HG03097 (cell line): ENCODE measurements at regions not wholly inside any gene's neighbourhood (a gene's known extent, or its start where the extent isn't known, plus 50 kb on each side); places are given as distances from the start of the nearest gene placed in this dataset.
"Not testable (repeated sequence)": the region's sequence is repeated elsewhere in the genome, so short reads cannot be mapped to it uniquely, and the experiment has no call there.

Source experiments
- ATAC-seq: cut with Tn5 transposase; IDR thresholded peaks from one replicate; pipeline ENCODE4 v1.9.1; 2021; ENCODE audit not compliant: unreplicated experiment, low FRiP score

GRCh38 chr1:232149287-232150201 is 480.4 kb downstream of the SIPA1L2 start:
- ATAC-seq, result no peak

DNA sequence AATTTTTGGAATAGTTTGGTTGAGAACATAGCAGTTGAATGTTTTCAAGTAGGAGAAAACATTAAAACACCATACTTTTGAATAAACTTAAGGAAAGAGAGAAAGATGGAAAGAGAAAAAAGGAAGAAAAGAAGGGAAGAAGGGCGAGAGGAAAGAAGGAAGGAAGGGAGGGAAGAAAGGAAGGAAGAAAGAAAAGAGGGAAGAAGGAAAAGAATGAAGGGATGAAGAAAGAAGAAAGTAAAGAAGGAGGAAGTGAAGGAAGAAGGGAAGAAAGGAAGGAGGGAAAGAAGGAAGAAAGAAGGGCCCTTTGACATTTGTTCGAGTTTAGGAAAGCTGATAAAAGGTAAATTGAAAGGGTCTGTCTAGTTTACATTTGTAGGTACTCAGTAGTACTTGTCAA is 482.7 kb downstream of the SIPA1L2 start:
- ATAC-seq, result no peak

DNA sequence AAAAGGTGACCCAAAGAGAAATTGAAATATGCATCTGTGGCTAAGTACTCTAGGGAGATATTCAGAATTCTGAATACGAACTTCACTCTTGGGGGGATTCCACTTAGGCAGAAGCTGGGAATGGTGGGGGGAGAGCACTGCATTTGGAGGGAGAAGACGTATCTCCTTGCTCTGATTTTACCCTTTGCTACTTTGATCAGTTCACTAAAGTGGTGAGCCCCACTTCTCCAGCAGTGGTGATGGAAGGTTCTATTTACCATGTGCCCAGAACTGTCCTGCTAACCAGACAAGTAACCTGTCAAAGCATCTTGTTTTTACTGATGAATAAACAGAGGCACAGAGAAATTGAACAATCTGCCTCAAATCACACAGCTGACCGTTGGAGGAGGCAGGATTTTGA is 483.4 kb downstream of the SIPA1L2 start:
- no peak for ATAC-seq

GRCh38 chr1:232145768-232146167 is 484.2 kb downstream of the SIPA1L2 start:
- ATAC-seq, result no peak

GRCh38 chr1:232144696-232145230 is 485.2 kb downstream of the SIPA1L2 start:
- no peak for ATAC-seq

DNA sequence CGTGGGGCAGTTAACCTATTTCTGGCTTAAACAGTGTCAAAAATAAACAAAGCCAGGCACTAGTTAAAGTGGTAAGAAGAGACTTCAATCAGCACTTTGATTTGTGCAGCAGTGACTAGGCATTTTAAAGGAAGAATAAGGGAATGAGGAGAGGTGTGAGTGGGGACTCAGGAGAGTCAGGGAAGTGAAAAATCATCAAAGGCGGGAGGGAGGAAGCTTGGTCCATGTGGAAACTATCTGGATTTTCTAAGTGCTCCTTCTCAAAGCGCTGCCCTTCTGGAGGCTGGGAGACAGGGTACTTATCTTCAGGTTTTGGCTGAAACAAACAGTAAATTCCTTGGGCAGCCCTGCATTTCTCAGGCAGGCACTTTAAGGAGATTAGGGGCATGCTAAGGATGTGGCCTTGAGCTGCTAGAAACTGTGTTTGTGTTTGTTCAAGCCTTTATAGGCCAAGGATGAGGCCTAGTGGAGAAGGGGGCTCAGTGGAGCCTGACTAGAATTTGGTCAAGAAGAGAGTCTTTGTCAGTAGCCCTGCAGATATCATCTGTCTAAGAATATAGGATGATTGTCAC is 486.5 kb downstream of the SIPA1L2 start:
- ATAC-seq, result no peak

DNA sequence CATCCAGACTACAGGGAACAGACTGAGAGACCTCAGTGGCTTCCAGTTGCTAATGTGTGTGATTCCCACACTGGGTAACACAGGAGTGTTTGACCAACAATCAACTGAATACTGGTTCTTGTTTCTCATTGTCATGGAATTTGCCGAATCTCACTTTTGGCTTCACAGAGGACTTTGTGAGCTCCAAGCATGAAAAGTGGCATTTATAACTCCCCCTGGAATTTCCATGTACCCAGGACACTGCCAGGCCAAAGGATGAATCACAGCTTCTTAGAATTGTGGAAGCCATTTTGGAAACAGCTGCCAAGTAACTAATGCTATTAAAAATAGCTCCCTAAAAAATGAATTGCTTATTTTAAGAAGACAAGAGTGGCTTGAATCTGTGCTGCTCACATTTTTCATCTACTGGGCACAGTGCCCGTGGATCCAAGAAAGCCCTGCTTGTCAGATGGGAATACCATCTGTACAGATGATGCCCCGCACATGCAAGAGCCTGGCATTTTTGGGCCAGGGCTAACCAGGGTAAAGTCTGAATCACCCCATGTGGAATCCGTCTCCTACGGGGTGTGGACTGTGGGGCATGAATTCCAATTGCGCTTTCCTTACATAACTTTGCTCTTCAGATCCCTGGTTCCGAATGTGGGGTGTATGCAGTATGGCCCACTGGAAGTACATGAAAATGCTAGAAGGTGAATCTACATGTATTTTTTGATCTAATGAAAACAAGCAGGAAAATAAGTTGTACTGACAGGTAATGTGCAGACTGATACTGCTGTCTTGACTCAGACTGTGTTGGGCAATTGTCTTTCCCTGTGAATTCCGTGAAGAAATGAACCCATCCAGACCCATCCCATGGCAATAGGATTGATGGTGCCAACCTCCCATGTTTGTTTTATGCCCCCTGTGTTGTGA is 487.3 kb downstream of the SIPA1L2 start:
- no peak for ATAC-seq

DNA sequence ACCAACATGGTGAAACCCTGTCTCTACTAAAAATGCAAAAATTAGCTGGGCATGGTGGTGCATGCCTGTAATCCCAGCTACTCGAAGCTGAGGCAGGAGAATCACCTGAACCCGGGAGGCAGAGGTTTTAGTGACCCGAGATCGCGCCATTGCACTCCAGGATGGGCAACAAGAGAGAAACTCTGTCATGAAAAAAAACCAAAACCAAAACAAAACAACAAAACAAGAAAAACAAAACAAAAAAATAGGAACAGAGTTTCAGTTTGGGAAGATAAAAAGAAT is 488.8 kb downstream of the SIPA1L2 start:
- ATAC-seq, result not testable (repeated sequence)

- ATAC-seq, result no peak
Observed at GRCh38 chr1:232140419-232141166, 489.3 kb downstream of the SIPA1L2 start.

GRCh38 chr1:232139444-232139843 is 490.5 kb downstream of the SIPA1L2 start:
- no peak for ATAC-seq

GRCh38 chr1:232138044-232138443 is 491.9 kb downstream of the SIPA1L2 start:
- ATAC-seq, result no peak

- no peak for ATAC-seq
Observed at GRCh38 chr1:232137066-232137465, 492.9 kb downstream of the SIPA1L2 start.

DNA sequence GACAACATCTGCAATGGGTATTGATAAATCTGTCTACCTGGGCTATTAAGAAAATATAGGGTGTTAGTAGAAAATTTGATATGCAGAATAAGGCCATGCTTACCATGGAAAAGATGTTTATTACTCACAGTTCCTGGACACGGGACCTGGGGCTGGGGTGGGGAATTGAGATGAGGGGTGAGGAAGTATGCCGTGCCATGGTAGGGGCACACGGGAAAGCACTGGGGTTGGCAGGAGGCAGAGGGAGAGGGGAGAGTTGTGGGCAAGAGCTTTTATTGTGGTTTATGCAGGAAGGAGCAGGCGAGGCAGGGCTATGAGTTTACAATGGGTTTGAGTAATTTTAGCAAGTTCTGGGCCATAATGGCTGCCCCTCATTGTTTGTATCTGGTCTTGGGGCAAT is 493.8 kb downstream of the SIPA1L2 start:
- no peak for ATAC-seq

DNA sequence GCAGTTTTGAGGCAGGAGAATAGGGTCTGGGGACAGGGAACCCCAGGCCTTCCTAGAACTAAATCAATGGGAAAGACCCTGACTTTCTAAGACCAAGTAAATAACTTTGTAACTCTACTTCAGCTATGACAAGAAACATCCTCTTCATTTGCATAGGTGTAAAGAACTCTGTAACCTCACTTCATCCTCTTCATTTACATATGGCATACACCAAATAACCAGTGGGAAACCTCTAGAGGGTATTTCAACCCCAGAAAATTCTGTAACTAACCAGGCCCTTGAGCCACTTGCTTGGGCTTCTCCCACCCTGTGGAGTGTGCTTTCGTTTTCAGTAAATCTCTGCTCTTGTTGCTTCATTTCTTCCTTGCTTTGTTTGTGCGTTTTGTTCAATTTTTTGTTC is 495.6 kb downstream of the SIPA1L2 start:
- ATAC-seq, result no peak

GRCh38 chr1:232132572-232132971 is 497.4 kb downstream of the SIPA1L2 start:
- ATAC-seq, result no peak

DNA sequence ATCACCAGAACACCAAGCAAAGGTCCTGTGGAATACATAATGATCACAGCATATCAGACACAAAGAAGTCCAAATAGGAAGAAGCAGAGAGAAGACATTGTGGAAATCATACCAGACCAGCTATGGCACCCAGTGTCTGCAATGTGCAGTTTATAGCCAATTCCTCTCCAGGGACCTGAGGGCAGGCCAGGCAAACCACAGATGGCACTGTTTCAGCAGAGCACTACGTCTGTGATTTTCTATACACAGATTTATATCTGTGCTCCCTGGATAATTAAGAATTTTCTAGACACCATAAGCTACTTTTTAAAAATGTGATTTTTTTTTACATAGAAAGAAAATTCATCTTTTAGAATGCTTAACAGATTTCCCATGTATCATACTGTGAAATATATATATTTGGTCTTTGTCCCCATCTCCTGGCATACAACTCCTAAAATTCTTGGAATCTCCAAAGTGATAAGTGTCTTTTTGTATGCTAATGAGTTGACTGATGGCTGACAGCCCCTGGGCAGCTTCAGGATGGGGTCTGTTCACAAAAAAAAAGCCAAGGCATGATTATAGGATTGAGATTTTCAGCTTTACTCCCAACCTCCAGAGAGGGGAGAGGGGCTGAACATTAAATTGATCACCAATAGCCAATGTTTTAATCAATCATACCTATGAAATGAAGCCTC is 498.1 kb downstream of the SIPA1L2 start:
- ATAC-seq, result no peak

DNA sequence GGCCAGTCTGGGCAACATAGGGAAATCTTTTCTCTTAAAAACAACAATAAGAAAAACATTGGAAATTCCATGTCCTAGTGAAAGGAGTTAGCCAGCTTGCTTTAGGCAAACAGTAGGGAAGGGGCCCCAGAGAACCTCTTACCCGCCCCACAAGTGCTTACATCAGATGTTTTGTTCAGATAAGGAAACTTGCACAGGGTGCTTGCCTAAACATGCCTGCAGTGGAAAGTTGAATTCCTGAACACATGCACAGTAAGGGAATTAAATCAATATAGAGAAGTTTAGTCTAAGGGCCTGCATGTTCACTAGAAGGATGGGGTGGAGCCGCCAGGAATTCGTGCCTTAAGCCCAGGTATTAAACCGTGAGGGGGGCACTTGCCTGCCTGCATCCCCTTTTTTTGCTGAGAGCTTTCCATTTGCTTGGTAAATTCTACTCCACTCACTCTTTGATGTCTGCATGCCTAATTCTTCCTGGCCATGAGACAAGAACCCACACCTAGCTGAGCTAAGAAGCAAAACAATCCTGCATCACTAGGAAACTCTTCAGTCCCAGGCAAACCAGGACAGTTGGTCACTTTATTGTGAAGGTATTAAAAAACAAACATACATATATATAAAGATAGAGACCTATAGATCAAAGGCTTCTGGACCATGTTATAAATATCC is 499.0 kb downstream of the SIPA1L2 start:
- no peak for ATAC-seq

- no peak for ATAC-seq
Observed at GRCh38 chr1:232127190-232127589, 500.6 kb downstream of the DISC1 start.
